ENCODE measurements at regions not wholly inside any gene's neighbourhood (a gene's known extent, or its start where the extent isn't known, plus 50 kb on each side); places are given as distances from the start of the nearest gene placed in this dataset.

- Histone ChIP-seq H3K79me2 (ENCODE audit: insufficient read depth, low read length) (no peaks in the 10 kb centered on the region), H3K4me1 (ENCODE audit: control insufficient read depth in 1 of 2, insufficient read depth in 2 of 2, low read length in 2 of 2) (no peaks in the 10 kb centered on the region), H3K9ac (ENCODE audit: low read length) (no peak overlapping the region), H3K4me3 (replicated peaks in 1 of 2; ENCODE audit: low read depth in 1 of 2, low read length in 2 of 2) (no peak overlapping the region), H3K9me3 (ENCODE audit: control insufficient read depth in 1 of 2, insufficient read depth in 1 of 2, low read depth in 1 of 2, low read length in 2 of 2) (peaks cover 3 to 11% of the 10 kb centered on the region in 2 experiments; a peak in 2 of 4 replicates), H3K9me2 (ENCODE audit: insufficient read depth) (no peaks in the 10 kb centered on the region), H3K27me3 (ENCODE audit: insufficient read depth, low read length) (no peaks in the 10 kb centered on the region), H3K36me3 (ENCODE audit: control insufficient read depth in 1 of 2, insufficient read depth in 2 of 2, low read length in 2 of 2) (no peaks in the 10 kb centered on the region), H4K20me1 (ENCODE audit: insufficient read depth) (no peaks in the 10 kb centered on the region), H2AFZ (ENCODE audit: low read depth, low read length, poor library complexity, severe bottlenecking) (no peak overlapping the region), H3K4me2 (ENCODE audit: low read length) (no peak overlapping the region), H3K27ac (ENCODE audit: low read depth, low read length) (no peak overlapping the region)
- ChIA-PET RAD21 (ENCODE audit: low non-redundant PET in 1 of 2, low total read pairs in 2 of 2, uncharacterized antibody in 2 of 2, unreplicated experiment in 2 of 2) (no interaction called here), POLR2A (no interaction called here), CTCF (no interaction called here)
- ATAC-seq = no peak
- intact Hi-C loops (cut with micrococcal nuclease) = no loop called here
- BruUV-seq (replicated peaks) = no TSS peak
- TF ChIP-seq POLR2A (IDR thresholded peaks at IDR 0.05; ENCODE audit: borderline replicate concordance, extremely low read depth, insufficient read depth, insufficient read length) (no peak), ZBTB33 (IDR thresholded peaks at IDR 0.05; ENCODE audit: extremely low read depth, insufficient replicate concordance, low read length) (no peak), SP1 (IDR thresholded peaks at IDR 0.05; ENCODE audit: low read depth) (no peak), EZH2 (IDR thresholded peaks at IDR 0.05) (no peak), SRF (IDR thresholded peaks at IDR 0.05; ENCODE audit: low read depth) (no peak), MAX (IDR thresholded peaks at IDR 0.05) (no peak), EGR1 (IDR thresholded peaks at IDR 0.05; ENCODE audit: low read depth) (no peak), ELF1 (IDR thresholded peaks at IDR 0.05; ENCODE audit: borderline replicate concordance, low read depth) (no peak), FOSL1 (IDR thresholded peaks at IDR 0.05; ENCODE audit: low read depth) (no peak), POLR2AphosphoS5 (IDR thresholded peaks at IDR 0.05; ENCODE audit: low read depth, low read length) (no peak), ATF3 (IDR thresholded peaks at IDR 0.05) (no peak), CBX3 (IDR thresholded peaks at IDR 0.05; ENCODE audit: low read depth) (no peak), CEBPB (IDR thresholded peaks at IDR 0.05; ENCODE audit: low read depth) (no peak), ZNF274 (IDR thresholded peaks at IDR 0.05; ENCODE audit: low read depth, low read length) (no peak), EZH2phosphoT487 (IDR thresholded peaks at IDR 0.05; ENCODE audit: borderline replicate concordance) (no peak), TCF7L2 (IDR thresholded peaks at IDR 0.05; ENCODE audit: borderline replicate concordance, extremely low read depth, insufficient read depth, insufficient read length) (no peak)
- DNase-seq (ENCODE audit: low read depth, low spot score) = no peak
These were observed 191.4 kb upstream of the SGCD start for GRCh38 chr5:156135531-156135930.
